NCI-H2171 (cell line): ENCODE measurements at regions not wholly inside any gene's neighbourhood (a gene's known extent, or its start where the extent isn't known, plus 50 kb on each side); places are given as distances from the start of the nearest gene placed in this dataset.

Experiments
- DNase-seq: peaks from one replicate; lab custom pipeline; 2025; lab: John Stamatoyannopoulos, UW

GRCh38 chr3:104564045-104564643 is 802.6 kb upstream of the ALCAM start:
- DNase-seq, result peak; percentile 44

GRCh38 chr3:104566054-104566453 is 800.7 kb upstream of the ALCAM start:
- no peak for DNase-seq

GRCh38 chr3:104575634-104576033 is 791.1 kb upstream of the ALCAM start:
- no peak for DNase-seq

- DNase-seq, result no peak
Measured at GRCh38 chr3:104578558-104578957, 788.2 kb upstream of the ALCAM start.

GRCh38 chr3:104582092-104582491 is 784.6 kb upstream of the ALCAM start:
- no peak for DNase-seq

- DNase-seq, result no peak
Measured at GRCh38 chr3:104584682-104585081, 782.0 kb upstream of the ALCAM start.

GRCh38 chr3:104586344-104586743 is 780.4 kb upstream of the ALCAM start:
- DNase-seq, result no peak

- DNase-seq, result no peak
Measured at GRCh38 chr3:104588442-104588841, 778.3 kb upstream of the ALCAM start.

- no peak for DNase-seq
Measured at GRCh38 chr3:104591776-104592175, 774.9 kb upstream of the ALCAM start.

- DNase-seq, result no peak
Measured at GRCh38 chr3:104594491-104594890, 772.2 kb upstream of the ALCAM start.

GRCh38 chr3:104596054-104596453 is 770.7 kb upstream of the ALCAM start:
- DNase-seq, result no peak

GRCh38 chr3:104596551-104596950 is 770.2 kb upstream of the ALCAM start:
- peak; percentile 61 for DNase-seq

- peak; percentile 42 for DNase-seq
Measured at GRCh38 chr3:104598848-104599511, 767.7 kb upstream of the ALCAM start.

GRCh38 chr3:104604326-104605010 is 762.2 kb upstream of the ALCAM start:
- DNase-seq, result no peak

GRCh38 chr3:104606812-104607211 is 759.9 kb upstream of the ALCAM start:
- no peak for DNase-seq

- DNase-seq, result no peak
Measured at GRCh38 chr3:104610730-104611652, 755.7 kb upstream of the ALCAM start.

- DNase-seq, result no peak
Measured at GRCh38 chr3:104612218-104612617, 754.5 kb upstream of the ALCAM start.

GRCh38 chr3:104614564-104614963 is 752.1 kb upstream of the ALCAM start:
- no peak for DNase-seq

GRCh38 chr3:104628185-104628789 is 738.4 kb upstream of the ALCAM start:
- DNase-seq, result peak; percentile 55

- DNase-seq, result no peak
Measured at GRCh38 chr3:104629038-104629437, 737.7 kb upstream of the ALCAM start.

- no peak for DNase-seq
Measured at GRCh38 chr3:104631254-104631653, 735.5 kb upstream of the ALCAM start.

- DNase-seq, result no peak
Measured at GRCh38 chr3:104632521-104632920, 734.2 kb upstream of the ALCAM start.
